Keratinocyte (primary cell): ENCODE measurements at regions not wholly inside any gene's neighbourhood (a gene's known extent, or its start where the extent isn't known, plus 50 kb on each side); places are given as distances from the start of the nearest gene placed in this dataset.

ENCODE experiments used
- DNase-seq: peaks from one replicate; pipeline ENCODE4 v3.0.0-alpha.2; 2011; ENCODE audit warnings: low read depth, missing footprints, low spot score
- FAIRE-seq: peaks from 2 replicates; lab custom pipeline; 2011; peaks lifted over from hg19 to GRCh38; lab: Jason Lieb, UNC
- H2AFZ ChIP-seq: 2 replicates; pipeline ENCODE4 v1.6.0; 2012; ENCODE audit warnings: low read length, control low read depth, inconsistent platforms; ENCODE audit not compliant: control insufficient read depth
- H3K27ac ChIP-seq: 2 replicates; pipeline ENCODE4 v1.5.1; 2011; ENCODE audit warnings: low read length; ENCODE audit not compliant: control insufficient read depth, insufficient read depth
- H3K27me3 ChIP-seq: 3 replicates; pipeline ENCODE4 v1.6.0; 2011; ENCODE audit warnings: low read length; ENCODE audit not compliant: control insufficient read depth, insufficient read depth; ENCODE audit errors: extremely low read depth
- H3K36me3 ChIP-seq, 2 experiments: 2 replicates in 1 of 2; 3 replicates in 1 of 2; pipeline ENCODE4 v1.5.1; 2011; ENCODE audit warnings: low read length in 2 of 2, mild to moderate bottlenecking in 1 of 2; ENCODE audit not compliant: control insufficient read depth in 2 of 2, insufficient read depth in 2 of 2; ENCODE audit errors: extremely low read depth in 1 of 2
- H3K4me1 ChIP-seq: 3 replicates; pipeline ENCODE4 v1.5.1; 2011; ENCODE audit warnings: low read length; ENCODE audit not compliant: control insufficient read depth, insufficient read depth; ENCODE audit errors: extremely low read depth
- H3K4me2 ChIP-seq: 3 replicates; pipeline ENCODE4 v1.6.0; 2011; ENCODE audit warnings: low read depth, low read length; ENCODE audit not compliant: control insufficient read depth, insufficient read depth; ENCODE audit errors: extremely low read depth
- H3K4me3 ChIP-seq, 3 experiments: fragments of 200-600 bp in 1 of 3; sonication (generic) in 1 of 3; 2 replicates in 2 of 3; 3 replicates in 1 of 3; pipeline ENCODE4 v1.5.1; 2011 to 2016; ENCODE audit warnings: low read length in 3 of 3, mild to moderate bottlenecking in 3 of 3, control low read depth in 2 of 3, inconsistent platforms in 1 of 3, low read depth in 1 of 3, mixed read lengths in 1 of 3, mixed run types in 1 of 3, moderate library complexity in 1 of 3; ENCODE audit not compliant: control insufficient read depth in 2 of 3, insufficient read depth in 2 of 3; ENCODE audit errors: extremely low read depth in 1 of 3
- H3K79me2 ChIP-seq: 2 replicates; pipeline ENCODE4 v1.6.0; 2012; ENCODE audit warnings: low read length; ENCODE audit not compliant: control insufficient read depth, insufficient read depth
- H3K9ac ChIP-seq: 3 replicates; pipeline ENCODE4 v1.6.0; 2011; ENCODE audit warnings: low read length; ENCODE audit not compliant: control insufficient read depth, insufficient read depth; ENCODE audit errors: extremely low read depth
- H3K9me1 ChIP-seq: 3 replicates; pipeline ENCODE4 v1.6.0; 2011; ENCODE audit warnings: low read length; ENCODE audit not compliant: control insufficient read depth, insufficient read depth; ENCODE audit errors: extremely low read depth
- H3K9me3 ChIP-seq: 2 replicates; pipeline ENCODE4 v1.5.1; 2012; ENCODE audit warnings: low read depth, low read length; ENCODE audit not compliant: control insufficient read depth
- H4K20me1 ChIP-seq: 3 replicates; pipeline ENCODE4 v1.6.0; 2011; ENCODE audit warnings: low read length; ENCODE audit not compliant: control insufficient read depth, insufficient read depth; ENCODE audit errors: extremely low read depth
- EZH2 ChIP-seq: IDR thresholded peaks from one replicate; pipeline ENCODE4 v1.6.1; 2012; ENCODE audit warnings: inconsistent platforms, mild to moderate bottlenecking, low read length, moderate library complexity
- dilution Hi-C: fragments of 300-500 bp; cut with MboI; formaldehyde crosslinking; loops from one replicate; pipeline ENCODE4 v1.7.0; 2020; ENCODE audit warnings: low sequenced_read_pairs; ENCODE audit not compliant: extremely low pct_ligation_motif_present
- TF ChIP-seq, protein P1 (sequence below), 3 experiments: IDR thresholded peaks in 1 of 3; conservative IDR thresholded peaks in 1 of 3; optimal IDR thresholded peaks in 1 of 3; 2 replicates in 2 of 3; 3 replicates in 1 of 3; pipeline versions ENCODE3 to v1.5.1; 2011; ENCODE audit warnings: low read length in 3 of 3, mild to moderate bottlenecking in 3 of 3, moderate library complexity in 2 of 3, control low read depth in 1 of 3, inconsistent platforms in 1 of 3; ENCODE audit not compliant: insufficient read depth in 2 of 3; ENCODE audit errors: extremely low read depth in 1 of 3

DNA sequence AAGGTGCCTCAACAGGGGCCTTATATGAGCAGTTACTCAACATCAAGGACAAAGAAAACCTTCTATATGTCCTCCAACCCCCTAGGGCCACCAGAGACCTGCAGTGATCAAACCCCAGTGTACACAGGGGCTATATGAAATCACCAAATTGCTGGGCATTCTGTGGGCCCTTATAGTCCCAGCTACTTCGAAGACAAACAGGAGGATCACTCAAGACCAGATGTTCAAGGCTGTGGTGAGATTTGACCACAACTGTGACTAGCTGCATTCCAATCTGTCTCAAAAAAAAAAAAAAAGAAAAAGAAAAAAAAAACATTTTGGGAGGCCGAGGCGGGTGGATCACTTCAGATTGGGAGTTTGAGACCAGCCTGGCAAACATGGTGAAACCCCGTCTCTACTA, 51.0 kb upstream of the PRB2 start:
- dilution Hi-C loops, result no loop called here
- H2AFZ ChIP-seq, result no peak overlapping the region
- no peaks in the 10 kb centered on the region for H3K36me3 ChIP-seq
- DNase-seq (no peak), FAIRE-seq (no peak)
- H3K4me1 ChIP-seq, result no peaks in the 10 kb centered on the region
- no peak overlapping the region for H3K9ac ChIP-seq
- H3K9me1 ChIP-seq, result no peaks in the 10 kb centered on the region
- no peaks in the 10 kb centered on the region for H4K20me1 ChIP-seq
- TF ChIP-seq EZH2, result no peak
- TF ChIP-seq, protein P1, sequence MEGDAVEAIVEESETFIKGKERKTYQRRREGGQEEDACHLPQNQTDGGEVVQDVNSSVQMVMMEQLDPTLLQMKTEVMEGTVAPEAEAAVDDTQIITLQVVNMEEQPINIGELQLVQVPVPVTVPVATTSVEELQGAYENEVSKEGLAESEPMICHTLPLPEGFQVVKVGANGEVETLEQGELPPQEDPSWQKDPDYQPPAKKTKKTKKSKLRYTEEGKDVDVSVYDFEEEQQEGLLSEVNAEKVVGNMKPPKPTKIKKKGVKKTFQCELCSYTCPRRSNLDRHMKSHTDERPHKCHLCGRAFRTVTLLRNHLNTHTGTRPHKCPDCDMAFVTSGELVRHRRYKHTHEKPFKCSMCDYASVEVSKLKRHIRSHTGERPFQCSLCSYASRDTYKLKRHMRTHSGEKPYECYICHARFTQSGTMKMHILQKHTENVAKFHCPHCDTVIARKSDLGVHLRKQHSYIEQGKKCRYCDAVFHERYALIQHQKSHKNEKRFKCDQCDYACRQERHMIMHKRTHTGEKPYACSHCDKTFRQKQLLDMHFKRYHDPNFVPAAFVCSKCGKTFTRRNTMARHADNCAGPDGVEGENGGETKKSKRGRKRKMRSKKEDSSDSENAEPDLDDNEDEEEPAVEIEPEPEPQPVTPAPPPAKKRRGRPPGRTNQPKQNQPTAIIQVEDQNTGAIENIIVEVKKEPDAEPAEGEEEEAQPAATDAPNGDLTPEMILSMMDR (optimal IDR thresholded peaks at IDR 0.05 in 1 of 3, IDR thresholded peaks at IDR 0.05 in 1 of 3, conservative IDR thresholded peaks at IDR 0.05 in 1 of 3; ENCODE audit: extremely low read depth in 1 of 3, insufficient read depth in 2 of 3, low read length in 3 of 3), result no peak
- no peak overlapping the region for H3K4me3 ChIP-seq
- no peaks in the 10 kb centered on the region for H3K9me3 ChIP-seq
- H3K27ac ChIP-seq, result no peak overlapping the region
- H3K27me3 ChIP-seq, result no peaks in the 10 kb centered on the region
- H3K79me2 ChIP-seq, result no peaks in the 10 kb centered on the region
- no peak overlapping the region for H3K4me2 ChIP-seq

DNA sequence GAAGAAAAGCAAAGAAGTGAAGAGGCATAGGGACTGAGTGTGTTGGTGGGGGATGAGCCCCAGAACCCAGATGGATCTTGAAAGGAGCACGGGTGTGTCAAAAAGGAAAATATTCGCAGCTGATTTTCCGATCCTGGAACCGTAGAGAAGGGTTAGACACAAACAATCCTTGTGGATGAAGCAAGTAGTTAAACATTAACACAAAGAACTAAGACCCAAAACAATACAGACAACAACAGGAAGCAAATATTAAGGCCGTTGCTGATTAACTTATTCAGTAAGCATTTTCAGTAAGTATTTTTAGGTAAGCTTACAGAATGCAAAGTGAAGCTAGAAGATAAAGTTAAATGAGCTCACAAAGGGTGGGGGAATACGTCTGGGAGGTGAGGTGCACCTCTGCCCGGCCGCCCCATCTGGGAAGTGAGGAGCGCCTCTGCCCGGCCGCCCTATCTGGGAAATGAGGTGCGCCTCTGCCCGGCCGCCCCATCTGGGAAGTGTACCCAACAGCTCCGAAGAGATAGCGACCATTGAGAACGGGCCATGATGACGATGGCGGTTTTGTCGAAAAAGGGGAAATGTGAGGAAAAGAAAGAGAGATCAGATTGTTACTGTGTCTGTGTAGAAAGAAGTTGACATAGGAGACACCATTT, 62.8 kb upstream of the PRB2 start:
- H3K9me3 ChIP-seq, result no peaks in the 10 kb centered on the region
- no peak overlapping the region for H3K27ac ChIP-seq
- DNase-seq (no peak), FAIRE-seq (no peak)
- H3K79me2 ChIP-seq, result no peaks in the 10 kb centered on the region
- no peak overlapping the region for H3K4me3 ChIP-seq
- no peaks in the 10 kb centered on the region for H3K9me1 ChIP-seq
- H3K27me3 ChIP-seq, result no peaks in the 10 kb centered on the region
- no peak overlapping the region for H2AFZ ChIP-seq
- dilution Hi-C loops, result no loop called here
- no peaks in the 10 kb centered on the region for H3K36me3 ChIP-seq
- no peak overlapping the region for H3K4me2 ChIP-seq
- H4K20me1 ChIP-seq, result no peaks in the 10 kb centered on the region
- H3K9ac ChIP-seq, result no peak overlapping the region
- peaks cover 19% of the 10 kb centered on the region for H3K4me1 ChIP-seq
- TF ChIP-seq, protein P1 (optimal IDR thresholded peaks at IDR 0.05 in 1 of 3, IDR thresholded peaks at IDR 0.05 in 1 of 3, conservative IDR thresholded peaks at IDR 0.05 in 1 of 3; ENCODE audit: extremely low read depth in 1 of 3, insufficient read depth in 2 of 3, low read length in 3 of 3), result no peak
- TF ChIP-seq EZH2, result no peak
